Liver (tissue), 8 donors: ENCODE measurements at regions not wholly inside any gene's neighbourhood (a gene's known extent, or its start where the extent isn't known, plus 50 kb on each side); places are given as distances from the start of the nearest gene placed in this dataset.

ENCODE experiments used
- DNase-seq: peaks from one replicate; pipeline ENCODE4 v3.0.0-alpha.2; 2017; ENCODE audit warnings: low spot score
- H3K27ac ChIP-seq, 2 donors: one replicate each; pipeline ENCODE4 v1.7.0; 2013; ENCODE audit warnings: inconsistent platforms in 2 of 2, low read length in 2 of 2, control low read depth in 1 of 2, low read depth in 1 of 2, mild to moderate bottlenecking in 1 of 2
- H3K27me3 ChIP-seq, 4 donors: one replicate each; pipeline versions ENCODE4 v1.6.1 to v1.7.0; 2013; ENCODE audit warnings: low read length in 3 of 4, inconsistent platforms in 1 of 4, mild to moderate bottlenecking in 1 of 4, moderate library complexity in 1 of 4; ENCODE audit not compliant: control insufficient read depth in 4 of 4, insufficient read depth in 4 of 4
- H3K36me3 ChIP-seq, 4 donors: one replicate each; pipeline versions ENCODE4 v1.6.1 to v1.7.0; 2013; ENCODE audit warnings: low read length in 3 of 4, mild to moderate bottlenecking in 3 of 4, low read depth in 1 of 4, moderate library complexity in 1 of 4; ENCODE audit not compliant: control insufficient read depth in 4 of 4, insufficient read depth in 3 of 4
- H3K4me1 ChIP-seq, 4 donors: one replicate each; pipeline versions ENCODE4 v1.6.1 to v1.7.0; 2013; ENCODE audit warnings: low read length in 3 of 4, mild to moderate bottlenecking in 3 of 4, moderate library complexity in 1 of 4; ENCODE audit not compliant: control insufficient read depth in 4 of 4, insufficient read depth in 4 of 4
- H3K4me3 ChIP-seq, 3 donors: one replicate each; pipeline versions ENCODE4 v1.6.1 to v1.7.0; 2013; ENCODE audit warnings: low read length in 3 of 3, control low read depth in 1 of 3, low read depth in 1 of 3, mild to moderate bottlenecking in 1 of 3
- H3K9ac ChIP-seq, 2 donors: one replicate each; pipeline ENCODE4 v1.7.0; 2013; ENCODE audit warnings: low read length in 2 of 2, mild to moderate bottlenecking in 2 of 2, moderate library complexity in 2 of 2, control low read depth in 1 of 2, low read depth in 1 of 2
- H3K9me3 ChIP-seq, 4 donors: one replicate each; pipeline versions ENCODE4 v1.6.1 to v1.7.0; 2013; ENCODE audit warnings: low read length in 3 of 4; ENCODE audit not compliant: control insufficient read depth in 4 of 4
- ATF3 ChIP-seq: IDR thresholded peaks from 2 replicates; pipeline ENCODE4 v1.6.1; 2016; ENCODE audit warnings: antibody characterized with exemption
- CTCF ChIP-seq: fragments of 150-350 bp; IDR thresholded peaks from 2 replicates; pipeline ENCODE4 v1.5.1; 2017; ENCODE audit warnings: improper control_type of control experiment, low read depth, low read length; ENCODE audit not compliant: missing input control
- EGR1 ChIP-seq, 2 donors: IDR thresholded peaks; 2 replicates each; pipeline ENCODE4 v1.6.1; 2016 to 2018; ENCODE audit warnings: antibody characterized with exemption in 2 of 2, low read depth in 2 of 2
- FOXA1 ChIP-seq: IDR thresholded peaks from 2 replicates; pipeline ENCODE4 v1.6.1; 2016; ENCODE audit warnings: antibody characterized with exemption
- FOXA2 ChIP-seq: IDR thresholded peaks from 2 replicates; pipeline ENCODE4 v1.6.1; 2016; ENCODE audit warnings: antibody characterized with exemption
- GABPA ChIP-seq, 2 donors: IDR thresholded peaks in 1 of 2; conservative IDR thresholded peaks in 1 of 2; 2 replicates each; pipeline ENCODE4 v1.6.1; 2016; ENCODE audit warnings: antibody characterized with exemption in 2 of 2, mild to moderate bottlenecking in 1 of 2, moderate library complexity in 1 of 2
- HNF4A ChIP-seq, 2 donors: conservative IDR thresholded peaks; 2 replicates each; pipeline ENCODE4 v1.6.1; 2016; ENCODE audit warnings: antibody characterized with exemption in 2 of 2, mild to moderate bottlenecking in 2 of 2
- HNF4G ChIP-seq: IDR thresholded peaks from 2 replicates; pipeline ENCODE4 v1.6.1; 2016; ENCODE audit warnings: antibody characterized with exemption
- JUND ChIP-seq, 2 donors: IDR thresholded peaks; 2 replicates each; pipeline ENCODE4 v1.6.1; 2016; ENCODE audit warnings: antibody characterized with exemption in 2 of 2
- MAX ChIP-seq: IDR thresholded peaks from 2 replicates; pipeline ENCODE4 v1.6.1; 2016; ENCODE audit warnings: antibody characterized with exemption
- NR2F2 ChIP-seq: IDR thresholded peaks from 2 replicates; pipeline ENCODE4 v1.6.1; 2016; ENCODE audit warnings: antibody characterized with exemption
- RAD21 ChIP-seq, 2 donors: IDR thresholded peaks; 2 replicates each; pipeline ENCODE4 v1.6.1; 2016; ENCODE audit warnings: antibody characterized with exemption in 2 of 2, mild to moderate bottlenecking in 2 of 2
- REST ChIP-seq: IDR thresholded peaks from 2 replicates; pipeline ENCODE4 v1.6.1; 2016; ENCODE audit warnings: antibody characterized with exemption, mild to moderate bottlenecking
- RXRA ChIP-seq, 2 donors: IDR thresholded peaks; 2 replicates each; pipeline ENCODE4 v1.6.1; 2017 to 2018; ENCODE audit warnings: antibody characterized with exemption in 2 of 2, mild to moderate bottlenecking in 1 of 2
- SP1 ChIP-seq: IDR thresholded peaks from 2 replicates; pipeline ENCODE4 v1.6.1; 2018; ENCODE audit warnings: antibody characterized with exemption, mild to moderate bottlenecking
- TAF1 ChIP-seq: conservative IDR thresholded peaks from 2 replicates; pipeline ENCODE4 v1.6.1; 2016; ENCODE audit warnings: antibody characterized with exemption, mild to moderate bottlenecking
- YY1 ChIP-seq: IDR thresholded peaks from 2 replicates; pipeline ENCODE4 v1.6.1; 2016; ENCODE audit warnings: antibody characterized with exemption, mild to moderate bottlenecking
- ZBTB33 ChIP-seq: IDR thresholded peaks from 2 replicates; pipeline ENCODE4 v1.6.1; 2016; ENCODE audit warnings: antibody characterized with exemption
- WGBS: extraction: QIAGEN DNeasy Blood & Tissue Kit; methylation state at CpG from one replicate; pipeline ENCODE4 v1.1.7; 2013; 5-methylcytosine and 5-hydroxymethylcytosine counted together
- donor health status: healthy.
- donor health status: healthy.
- donor health status: healthy.
- donor health status: healthy.
- donor health status: healthy.

- no peak for TF ChIP-seq REST
- no peak for TF ChIP-seq EGR1 (IDR thresholded peaks at IDR 0.05; ENCODE audit: low read depth in 2 of 2)
- TF ChIP-seq FOXA2, result no peak
- TF ChIP-seq NR2F2, result no peak
- TF ChIP-seq YY1, result no peak
- TF ChIP-seq RXRA (IDR thresholded peaks at IDR 0.05), result no peak
- no peak for TF ChIP-seq TAF1
Observed at GRCh38 chr5:122602700-122603099, 172.2 kb upstream of the SNX2 start (continued).

GRCh38 chr5:122605236-122605635 is 169.6 kb upstream of the SNX2 start:
- Histone ChIP-seq H3K36me3 (no peaks in the 10 kb centered on the region), H3K27ac (no peak overlapping the region), H3K4me3 (no peak overlapping the region), H3K27me3 (no peaks in the 10 kb centered on the region), H3K9ac (no peak overlapping the region), H3K9me3 (peaks cover 0 to 1% (median 0%) of the 10 kb centered on the region in 4 donors), H3K4me1 (no peaks in the 10 kb centered on the region)
- 85% methylated on average over 4 of the region's 4 CpGs for WGBS
- no peak for TF ChIP-seq RXRA (IDR thresholded peaks at IDR 0.05)
- no peak for TF ChIP-seq GABPA (IDR thresholded peaks at IDR 0.05 in 1 of 2, conservative IDR thresholded peaks at IDR 0.05 in 1 of 2)
- no peak for TF ChIP-seq FOXA1
- no peak for DNase-seq

GRCh38 chr5:122607818-122608217 is 167.1 kb upstream of the SNX2 start:
- WGBS, result 87% methylated on average over 3 of the region's 3 CpGs
- no peaks in the 10 kb centered on the region for H3K4me1 ChIP-seq
- no peak overlapping the region for H3K9ac ChIP-seq

More at GRCh38 chr5:122607818-122608217, 167.1 kb upstream of the SNX2 start:
- H3K9me3 ChIP-seq, result no peaks in the 10 kb centered on the region
- H3K36me3 ChIP-seq, result no peaks in the 10 kb centered on the region
- H3K27ac ChIP-seq, result no peak overlapping the region
- no peak for DNase-seq
- no peaks in the 10 kb centered on the region for H3K27me3 ChIP-seq
- no peak for TF ChIP-seq CTCF
- no peak for TF ChIP-seq HNF4G
- no peak for TF ChIP-seq FOXA1
- no peak for TF ChIP-seq REST
- no peak for TF ChIP-seq TAF1
- TF ChIP-seq NR2F2, result no peak
- TF ChIP-seq HNF4A (conservative IDR thresholded peaks at IDR 0.05), result no peak
- no peak for TF ChIP-seq EGR1 (IDR thresholded peaks at IDR 0.05; ENCODE audit: low read depth in 2 of 2)
- no peak for TF ChIP-seq RAD21 (IDR thresholded peaks at IDR 0.05)
- no peak for TF ChIP-seq ZBTB33
- no peak for TF ChIP-seq YY1
- TF ChIP-seq FOXA2, result no peak
- TF ChIP-seq ATF3, result no peak
- no peak for TF ChIP-seq GABPA (IDR thresholded peaks at IDR 0.05 in 1 of 2, conservative IDR thresholded peaks at IDR 0.05 in 1 of 2)
- no peak for TF ChIP-seq MAX
- TF ChIP-seq JUND (IDR thresholded peaks at IDR 0.05), result no peak
- no peak for TF ChIP-seq SP1
- no peak for TF ChIP-seq RXRA (IDR thresholded peaks at IDR 0.05)
- no peak overlapping the region for H3K4me3 ChIP-seq
